Tibial artery (tissue), 4 donors: ENCODE measurements at regions not wholly inside any gene's neighbourhood (a gene's known extent, or its start where the extent isn't known, plus 50 kb on each side); places are given as distances from the start of the nearest gene placed in this dataset.
"Not testable (repeated sequence)": the region's sequence is repeated elsewhere in the genome, so short reads cannot be mapped to it uniquely, and the experiment has no call there.

ENCODE experiments used
- DNase-seq, 2 donors: peaks; one replicate each; pipeline ENCODE4 v3.0.0-alpha.2; 2019
- H3K27ac ChIP-seq, 2 donors: fragments of 200-600 bp; sonication (generic) in 1 of 2; 1 replicate in 1 of 2; 2 replicates in 1 of 2; pipeline ENCODE4 v1.5.1; 2018 to 2019; ENCODE audit warnings: mild to moderate bottlenecking in 1 of 2
- H3K27me3 ChIP-seq, 2 donors: fragments of 200-600 bp; sonication (generic) in 1 of 2; one replicate each; pipeline versions ENCODE4 v1.5.1 to v1.6.0; 2016 to 2019
- H3K36me3 ChIP-seq, 3 donors: fragments of 200-600 bp; sonication (generic) in 2 of 3; one replicate each; pipeline ENCODE4 v1.5.1; 2016 to 2019; ENCODE audit warnings: mild to moderate bottlenecking in 2 of 3
- H3K4me1 ChIP-seq, 4 donors: fragments of 200-600 bp; sonication (generic) in 2 of 4; 1 replicate in 3 of 4; 2 replicates in 1 of 4; pipeline ENCODE4 v1.5.1; 2016 to 2019
- H3K4me3 ChIP-seq, 2 donors: fragments of 200-600 bp; sonication (generic) in 1 of 2; 1 replicate in 1 of 2; 2 replicates in 1 of 2; pipeline ENCODE4 v1.5.1; 2018 to 2019; ENCODE audit warnings: mild to moderate bottlenecking in 2 of 2
- H3K9me3 ChIP-seq, 3 donors: fragments of 200-600 bp; sonication (generic) in 1 of 3; one replicate each; pipeline ENCODE4 v1.5.1; 2016 to 2019
- intact Hi-C: fragments of 100-400 bp; cut with DNase I; formaldehyde crosslinking; loops from one replicate; pipeline ENCODE4 v1.15.0; 2023; ENCODE audit warnings: low total_unique reads
- TF ChIP-seq, protein P1 (sequence below), 2 experiments: fragments of 200-600 bp in 1 of 2; fragments of 450-650 bp in 1 of 2; IDR thresholded peaks; one replicate each; pipeline ENCODE4 v1.5.1; 2017 to 2019; ENCODE audit warnings: antibody characterized with exemption in 2 of 2, mild to moderate bottlenecking in 1 of 2, moderate library complexity in 1 of 2

DNA sequence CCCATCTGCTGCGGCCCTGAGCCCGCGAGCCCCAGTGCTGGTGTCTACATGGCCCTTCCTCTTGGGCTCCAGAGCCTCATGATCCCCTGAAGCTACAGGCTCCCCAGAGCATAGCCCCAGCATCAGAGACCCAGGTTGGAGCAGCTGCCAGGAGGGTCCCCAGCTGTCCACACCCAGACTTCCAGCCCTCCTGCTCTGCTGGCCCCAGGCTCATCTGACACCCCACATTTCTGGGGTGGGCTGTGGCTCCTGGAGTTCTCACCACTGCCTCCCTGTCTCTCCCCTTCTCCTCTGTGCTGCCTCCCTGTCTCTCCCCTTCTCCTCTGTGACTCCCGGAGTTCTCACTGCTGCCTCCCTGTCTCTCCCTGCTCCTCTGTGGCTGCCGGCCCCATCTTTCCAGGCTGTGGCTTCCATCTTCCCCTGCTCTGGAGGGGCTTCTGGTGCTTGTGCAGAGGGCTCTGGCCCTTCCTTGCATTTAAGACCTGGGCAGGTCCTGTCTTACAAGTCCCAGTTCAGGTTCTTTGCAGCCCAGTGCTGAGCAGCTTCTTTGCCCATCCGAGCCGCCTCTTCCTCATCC is 108.1 kb downstream of the ERMARD start:
- H3K9me3 ChIP-seq: peaks cover 0 to 21% (median 20%) of the 10 kb centered on the region in 3 donors
- H3K4me3 ChIP-seq: no peak overlapping the region
- H3K27ac ChIP-seq: no peak overlapping the region
- TF ChIP-seq, protein P1, sequence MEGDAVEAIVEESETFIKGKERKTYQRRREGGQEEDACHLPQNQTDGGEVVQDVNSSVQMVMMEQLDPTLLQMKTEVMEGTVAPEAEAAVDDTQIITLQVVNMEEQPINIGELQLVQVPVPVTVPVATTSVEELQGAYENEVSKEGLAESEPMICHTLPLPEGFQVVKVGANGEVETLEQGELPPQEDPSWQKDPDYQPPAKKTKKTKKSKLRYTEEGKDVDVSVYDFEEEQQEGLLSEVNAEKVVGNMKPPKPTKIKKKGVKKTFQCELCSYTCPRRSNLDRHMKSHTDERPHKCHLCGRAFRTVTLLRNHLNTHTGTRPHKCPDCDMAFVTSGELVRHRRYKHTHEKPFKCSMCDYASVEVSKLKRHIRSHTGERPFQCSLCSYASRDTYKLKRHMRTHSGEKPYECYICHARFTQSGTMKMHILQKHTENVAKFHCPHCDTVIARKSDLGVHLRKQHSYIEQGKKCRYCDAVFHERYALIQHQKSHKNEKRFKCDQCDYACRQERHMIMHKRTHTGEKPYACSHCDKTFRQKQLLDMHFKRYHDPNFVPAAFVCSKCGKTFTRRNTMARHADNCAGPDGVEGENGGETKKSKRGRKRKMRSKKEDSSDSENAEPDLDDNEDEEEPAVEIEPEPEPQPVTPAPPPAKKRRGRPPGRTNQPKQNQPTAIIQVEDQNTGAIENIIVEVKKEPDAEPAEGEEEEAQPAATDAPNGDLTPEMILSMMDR (IDR thresholded peaks at IDR 0.05): no peak
- intact Hi-C loops: no loop called here
- peak in 1 of 2 donors; percentile 12 for DNase-seq
- no peaks in the 10 kb centered on the region for H3K4me1 ChIP-seq
- H3K27me3 ChIP-seq: peaks cover 0 to 7% of the 10 kb centered on the region in 2 donors
- H3K36me3 ChIP-seq: no peaks in the 10 kb centered on the region

DNA sequence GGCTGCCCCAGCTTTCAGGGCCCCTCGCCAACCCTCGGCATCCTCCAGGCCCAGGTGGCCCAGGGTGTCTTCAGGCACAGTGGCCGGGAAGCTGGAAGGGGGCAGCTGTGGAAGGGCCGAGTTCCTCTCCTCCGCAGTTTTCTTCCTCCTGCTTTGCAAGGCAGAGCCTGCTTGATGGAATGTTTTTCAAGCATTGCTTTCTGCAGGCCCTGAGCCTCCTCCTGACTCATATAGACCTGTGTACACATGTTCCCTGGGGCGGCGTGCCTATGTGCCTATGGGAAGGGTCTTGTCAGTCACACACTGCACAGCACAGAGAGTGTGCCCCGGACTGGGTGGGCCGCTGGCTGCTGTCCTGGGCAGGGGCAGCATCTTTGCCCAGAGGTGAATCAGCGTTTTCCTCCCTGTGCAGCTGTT is 107.5 kb downstream of the ERMARD start:
- H3K36me3 ChIP-seq: no peaks in the 10 kb centered on the region
- H3K27ac ChIP-seq: no peak overlapping the region
- peaks cover 0 to 9% of the 10 kb centered on the region in 2 donors for H3K27me3 ChIP-seq
- intact Hi-C loops: no loop called here
- no peak overlapping the region for H3K4me3 ChIP-seq
- H3K4me1 ChIP-seq: no peaks in the 10 kb centered on the region
- H3K9me3 ChIP-seq: peaks cover 0 to 21% (median 20%) of the 10 kb centered on the region in 3 donors
- TF ChIP-seq, protein P1 (IDR thresholded peaks at IDR 0.05): no peak
- DNase-seq: peak in 1 of 2 donors; percentile 13

DNA sequence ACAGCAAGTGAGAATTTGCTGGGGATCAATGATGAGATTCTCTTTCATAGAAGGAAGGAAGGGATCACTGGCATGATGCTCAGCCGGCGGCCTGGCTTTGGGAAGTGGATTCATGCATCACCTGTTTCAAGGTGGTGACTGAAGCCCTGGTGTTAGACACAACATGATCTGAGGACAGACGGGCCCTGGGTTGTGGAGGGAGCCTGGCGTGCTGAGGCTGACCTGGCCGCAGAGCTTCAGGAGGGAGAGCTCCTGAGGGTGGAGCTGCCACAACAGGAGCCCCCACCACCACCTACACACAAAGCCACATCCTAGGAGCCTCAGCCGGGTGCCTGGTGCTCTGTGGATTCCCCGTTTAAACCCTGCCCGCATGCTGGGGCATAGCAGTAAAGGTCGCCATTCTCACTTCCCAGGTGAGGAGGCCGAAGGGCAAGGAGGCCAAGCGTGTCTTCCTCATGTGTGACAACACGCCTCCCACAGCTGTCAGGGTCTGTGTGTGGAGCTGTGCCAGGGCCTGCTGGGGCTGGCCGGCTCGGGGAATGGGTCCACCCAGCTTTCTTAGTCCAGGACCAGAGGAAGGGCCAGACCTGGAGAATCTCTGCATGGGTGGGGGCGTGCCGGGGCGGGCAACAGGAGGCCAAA is 107.0 kb downstream of the ERMARD start:
- peak in 1 of 2 donors; percentile 16 for DNase-seq
- Histone ChIP-seq H3K36me3 (no peaks in the 10 kb centered on the region), H3K27me3 (peaks cover 0 to 9% of the 10 kb centered on the region in 2 donors), H3K4me3 (no peak overlapping the region), H3K27ac (no peak overlapping the region), H3K9me3 (peaks cover 0 to 21% (median 20%) of the 10 kb centered on the region in 3 donors), H3K4me1 (no peaks in the 10 kb centered on the region)
- intact Hi-C loops: no loop called here
- TF ChIP-seq, protein P1 (IDR thresholded peaks at IDR 0.05): no peak

DNA sequence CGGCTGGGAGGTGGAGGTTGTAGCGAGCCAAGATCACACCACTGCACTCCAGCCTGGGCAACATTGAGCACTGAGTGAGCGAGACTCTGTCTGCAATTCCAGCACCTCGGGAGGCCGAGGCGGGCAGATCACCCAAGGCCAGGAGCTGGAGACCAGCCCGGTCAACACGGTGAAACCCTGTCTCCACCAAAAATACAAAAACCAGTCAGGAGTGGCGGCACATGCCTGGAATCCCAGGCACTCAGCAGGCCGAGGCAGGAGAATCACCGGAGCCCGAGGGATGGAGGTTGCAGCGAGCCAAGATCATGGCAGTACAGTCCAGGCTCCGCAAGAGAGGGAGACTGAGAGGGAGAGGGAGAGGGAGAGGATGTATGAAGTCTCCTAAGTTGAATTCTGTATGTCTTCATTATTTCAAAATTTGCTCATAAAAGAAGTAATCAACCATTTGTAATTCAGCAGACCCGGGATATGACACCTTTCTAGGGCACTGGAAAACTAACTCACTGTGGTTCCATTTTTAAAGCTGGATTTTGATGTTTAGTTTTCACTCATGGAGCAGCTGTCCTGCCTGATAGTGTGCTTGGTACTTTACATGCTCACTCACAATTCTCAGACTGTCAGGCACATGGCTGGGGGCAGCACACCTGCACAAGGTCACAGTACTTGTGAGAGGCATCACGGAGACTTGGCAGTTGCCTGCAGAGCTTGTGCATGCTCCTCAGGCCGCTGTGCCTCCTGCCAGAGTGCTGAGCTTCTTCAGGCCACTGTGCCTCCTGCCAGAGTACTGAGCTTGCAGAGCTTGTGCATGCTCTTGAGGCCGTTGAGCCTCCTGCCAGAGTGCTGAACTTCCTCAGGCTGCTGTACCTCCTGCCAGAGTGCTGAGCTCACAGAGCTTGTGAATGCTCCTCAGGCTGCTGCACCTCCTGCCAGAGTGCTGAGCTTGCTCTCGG is 106.2 kb downstream of the ERMARD start:
- no peak overlapping the region for H3K4me3 ChIP-seq
- TF ChIP-seq, protein P1 (IDR thresholded peaks at IDR 0.05): no peak
- no peaks in the 10 kb centered on the region for H3K36me3 ChIP-seq
- H3K27me3 ChIP-seq: peaks cover 0 to 9% of the 10 kb centered on the region in 2 donors
- H3K9me3 ChIP-seq: peaks cover 0 to 21% (median 20%) of the 10 kb centered on the region in 3 donors
- H3K4me1 ChIP-seq: no peaks in the 10 kb centered on the region
- no peak overlapping the region for H3K27ac ChIP-seq
- DNase-seq: peak in 1 of 2 donors; percentile 0
- intact Hi-C loops: no loop called here

DNA sequence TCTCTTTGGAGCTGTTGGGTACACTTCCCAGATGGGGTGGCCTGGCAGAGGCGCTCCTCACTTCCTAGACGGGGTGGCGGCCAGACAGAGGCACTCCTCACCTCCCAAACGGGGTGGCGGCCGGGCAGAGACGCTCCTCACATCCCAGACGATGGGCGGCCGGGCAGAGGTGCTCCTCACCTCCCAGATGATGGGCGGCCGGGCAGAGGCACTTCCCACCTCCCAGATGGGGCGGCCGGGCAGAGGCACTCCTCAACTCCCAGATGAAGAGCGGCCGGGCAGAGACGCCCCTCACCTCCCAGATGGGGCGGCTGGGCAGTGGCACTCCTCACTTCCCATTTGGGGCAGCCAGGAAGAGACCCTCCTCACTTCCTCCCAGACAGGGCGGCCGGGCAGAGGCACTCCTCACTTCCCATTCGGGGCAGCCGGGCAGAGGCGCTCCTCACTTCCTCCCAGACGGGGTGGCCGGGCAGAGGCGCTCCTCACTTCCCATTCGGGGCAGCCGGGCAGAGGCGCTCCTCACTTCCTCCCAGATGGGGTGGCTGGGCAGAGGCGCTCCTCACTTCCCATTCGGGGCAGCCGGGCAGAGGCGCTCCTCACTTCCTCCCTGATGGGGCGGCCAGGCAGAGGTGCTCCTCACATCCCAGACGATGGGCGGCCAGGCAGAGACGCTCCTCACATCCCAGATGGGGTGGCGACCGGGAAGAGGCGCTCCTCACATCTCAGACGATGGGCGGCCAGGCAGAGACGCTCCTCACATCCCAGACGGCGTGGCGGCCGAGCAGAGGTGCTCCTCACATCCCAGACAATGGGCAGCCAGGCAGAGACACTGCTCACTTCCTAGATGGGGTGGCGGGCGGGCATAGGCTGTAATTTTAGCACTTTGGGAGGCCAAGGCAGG is 105.3 kb downstream of the ERMARD start:
- H3K27me3 ChIP-seq, H3K27ac ChIP-seq, intact Hi-C loops, H3K4me1 ChIP-seq, H3K36me3 ChIP-seq, H3K4me3 ChIP-seq: not testable (repeated sequence)
- DNase-seq: peak in 1 of 2 donors; percentile 14
- peaks cover 0 to 21% (median 20%) of the 10 kb centered on the region in 3 donors for H3K9me3 ChIP-seq
